ENCODE measurements at regions not wholly inside any gene's neighbourhood (a gene's known extent, or its start where the extent isn't known, plus 50 kb on each side); places are given as distances from the start of the nearest gene placed in this dataset.

GRCh38 chr3:117074826-117075225, 365.2 kb downstream of the TUSC7 start:
- TF ChIP-seq EZH2 (IDR thresholded peaks at IDR 0.05; ENCODE audit: insufficient read depth, poor library complexity, severe bottlenecking) (no peak), EZH2phosphoT487 (IDR thresholded peaks at IDR 0.05; ENCODE audit: insufficient read depth, low read depth) (no peak)

All from GM23248 (cell line).